ENCODE measurements at regions not wholly inside any gene's neighbourhood (a gene's known extent, or its start where the extent isn't known, plus 50 kb on each side); places are given as distances from the start of the nearest gene placed in this dataset.

- TF ChIP-seq CTCF (IDR thresholded peaks at IDR 0.05 in 2 of 3, conservative IDR thresholded peaks at IDR 0.05 in 1 of 3; ENCODE audit: borderline replicate concordance in 1 of 3, insufficient read depth in 1 of 3, low read depth in 2 of 3, low read length in 2 of 3) (no peak), POLR2A (IDR thresholded peaks at IDR 0.05; ENCODE audit: borderline replicate concordance, extremely low read depth, insufficient read depth, insufficient read length) (no peak)
Measured at GRCh38 chr6:21284706-21285105, 308.8 kb upstream of the SOX4 start.

Data from HCT116 (cell line).